ENCODE measurements at regions not wholly inside any gene's neighbourhood (a gene's known extent, or its start where the extent isn't known, plus 50 kb on each side); places are given as distances from the start of the nearest gene placed in this dataset.

DNA sequence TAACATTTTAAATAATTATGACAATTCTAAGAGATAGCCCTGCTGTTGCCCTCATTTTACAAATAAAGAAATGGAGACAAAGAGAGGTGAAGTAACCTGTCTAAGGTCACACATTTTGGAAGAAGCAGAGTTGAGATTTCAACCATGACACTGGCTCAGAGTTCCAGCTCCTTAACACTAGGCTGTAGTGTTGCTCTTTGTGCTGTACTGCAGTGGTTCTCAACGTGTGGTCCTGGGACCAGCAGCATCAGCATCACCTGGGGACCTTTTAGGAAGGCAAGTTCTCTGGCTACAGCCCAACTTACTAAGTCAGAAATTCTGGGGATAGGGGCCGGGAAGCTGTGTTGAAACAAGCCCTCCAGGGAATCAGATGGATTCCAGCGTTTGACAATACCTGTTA lies 62.4 kb upstream of the FERMT1 start:
- Histone ChIP-seq H3K9ac (replicated peaks in 1 of 4; ENCODE audit: extremely low read depth in 1 of 4, low read depth in 3 of 4, low read length in 3 of 4) (no peak overlapping the region), H4K91ac (replicated peaks; ENCODE audit: insufficient read length, low read length) (no peak overlapping the region), H3K18ac (ENCODE audit: extremely low read depth, low read length) (no peak overlapping the region), H3K79me2 (ENCODE audit: control insufficient read depth in 1 of 2, insufficient read depth in 2 of 2, low read length in 2 of 2) (no peaks in the 10 kb centered on the region), H3K27ac (ENCODE audit: low read depth, low read length) (no peak overlapping the region), H3K36me3 (ENCODE audit: control insufficient read depth in 2 of 4, insufficient read depth in 4 of 4, low read length in 3 of 4) (no peaks in the 10 kb centered on the region), H4K20me1 (replicated peaks in 1 of 2; ENCODE audit: control insufficient read depth in 1 of 2, insufficient read depth in 2 of 2, low read length in 2 of 2) (no peaks in the 10 kb centered on the region), H3K4me2 (ENCODE audit: insufficient read depth in 1 of 2, low read depth in 2 of 2, low read length in 2 of 2) (no peak overlapping the region), H4K5ac (ENCODE audit: insufficient read length, low read depth, low read length) (no peak overlapping the region), H3K27me3 (replicated peaks in 1 of 4; ENCODE audit: control insufficient read depth in 3 of 4, extremely low read depth in 1 of 4, insufficient read depth in 3 of 4, low read length in 3 of 4) (no peaks in the 10 kb centered on the region), H2BK120ac (replicated peaks; ENCODE audit: low read depth, low read length) (no peak overlapping the region), H3K23ac (ENCODE audit: insufficient read length) (no peak overlapping the region), H3K14ac (ENCODE audit: insufficient read length) (no peak overlapping the region), H3K79me1 (ENCODE audit: low read depth, low read length) (no peaks in the 10 kb centered on the region), H3K56ac (replicated peaks; ENCODE audit: insufficient read length, low read depth, low read length) (no peak overlapping the region), H3K23me2 (ENCODE audit: low read depth, low read length) (no peaks in the 10 kb centered on the region), H3K4ac (replicated peaks; ENCODE audit: insufficient read length, low read depth, low read length) (no peak overlapping the region), H3K9me3 (ENCODE audit: insufficient read depth in 2 of 2, low read depth in 1 of 2, low read length in 1 of 2) (no peaks in the 10 kb centered on the region), H3K4me3 (ENCODE audit: extremely low read depth in 1 of 4, insufficient read depth in 2 of 4, low read depth in 3 of 4, low read length in 4 of 4) (no peak overlapping the region), H2AFZ (ENCODE audit: low read length) (no peak overlapping the region), H4K8ac (ENCODE audit: extremely low read depth, insufficient read depth, low read length) (no peak overlapping the region), H2BK5ac (ENCODE audit: low read depth, low read length) (no peak overlapping the region), H2BK12ac (ENCODE audit: low read depth, low read length) (no peak overlapping the region), H2AK5ac (ENCODE audit: low read depth, low read length) (no peak overlapping the region), H3K4me1 (replicated peaks in 1 of 4; ENCODE audit: control insufficient read depth in 3 of 4, insufficient read depth in 4 of 4, low read length in 3 of 4) (no peaks in the 10 kb centered on the region), H2BK20ac (ENCODE audit: low read length) (no peak overlapping the region), H2BK15ac (ENCODE audit: low read length) (no peak overlapping the region)
- no peak for DNase-seq (ENCODE audit: low read depth in 1 of 2, low spot score in 2 of 2)
- peak; percentile 45 for FAIRE-seq
- TF ChIP-seq, protein P1, sequence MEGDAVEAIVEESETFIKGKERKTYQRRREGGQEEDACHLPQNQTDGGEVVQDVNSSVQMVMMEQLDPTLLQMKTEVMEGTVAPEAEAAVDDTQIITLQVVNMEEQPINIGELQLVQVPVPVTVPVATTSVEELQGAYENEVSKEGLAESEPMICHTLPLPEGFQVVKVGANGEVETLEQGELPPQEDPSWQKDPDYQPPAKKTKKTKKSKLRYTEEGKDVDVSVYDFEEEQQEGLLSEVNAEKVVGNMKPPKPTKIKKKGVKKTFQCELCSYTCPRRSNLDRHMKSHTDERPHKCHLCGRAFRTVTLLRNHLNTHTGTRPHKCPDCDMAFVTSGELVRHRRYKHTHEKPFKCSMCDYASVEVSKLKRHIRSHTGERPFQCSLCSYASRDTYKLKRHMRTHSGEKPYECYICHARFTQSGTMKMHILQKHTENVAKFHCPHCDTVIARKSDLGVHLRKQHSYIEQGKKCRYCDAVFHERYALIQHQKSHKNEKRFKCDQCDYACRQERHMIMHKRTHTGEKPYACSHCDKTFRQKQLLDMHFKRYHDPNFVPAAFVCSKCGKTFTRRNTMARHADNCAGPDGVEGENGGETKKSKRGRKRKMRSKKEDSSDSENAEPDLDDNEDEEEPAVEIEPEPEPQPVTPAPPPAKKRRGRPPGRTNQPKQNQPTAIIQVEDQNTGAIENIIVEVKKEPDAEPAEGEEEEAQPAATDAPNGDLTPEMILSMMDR (IDR thresholded peaks at IDR 0.05; ENCODE audit: control extremely low read depth in 1 of 3, insufficient read depth in 1 of 3, low read depth in 1 of 3, low read length in 3 of 3), result peak in 2 of 3 experiments; percentile 54 to 64; a peak in 3 of 4 replicates
- no peak for TF ChIP-seq SAP30 (IDR thresholded peaks at IDR 0.05; ENCODE audit: insufficient read depth, insufficient replicate concordance, low read length)
- no peak for TF ChIP-seq NRF1 (IDR thresholded peaks at IDR 0.05; ENCODE audit: low read depth, low read length)
- TF ChIP-seq RAD21 (IDR thresholded peaks at IDR 0.05 in 1 of 2, conservative IDR thresholded peaks at IDR 0.05 in 1 of 2; ENCODE audit: low read depth in 2 of 2, low read length in 2 of 2), result peak; percentile 75 to 80
- POLR2A ChIA-PET (ENCODE audit: partially characterized antibody), result no interaction called here
- CTCF ChIA-PET (ENCODE audit: partially characterized antibody), result interaction anchor here (0.8 to 3.7 kb wide), 24 partner anchors 8 to 1190 kb away, joined by 3 to 18 read pairs (median 4); no protein-coding TSS in a partner anchor
- WGBS, 2 experiments (ENCODE audit: extremely low coverage in 1 of 2, insufficient coverage in 1 of 2, insufficient read length in 1 of 2, insufficient replicate concordance in 2 of 2, low coverage in 1 of 2, low lambda C conversion rate in 2 of 2, missing lambda C conversion rate in 1 of 2), result 77% methylated on average over 3 of the region's 3 CpGs; no CpG with 5 or more reads in 1 of the 2 experiments
